Head of caudate nucleus (tissue), 42 donors: ENCODE measurements at regions not wholly inside any gene's neighbourhood (a gene's known extent, or its start where the extent isn't known, plus 50 kb on each side); places are given as distances from the start of the nearest gene placed in this dataset.

Experiments
- DNase-seq, 42 donors: peaks; one replicate each; pipeline versions ENCODE4 v3.0.0 to v3.0.0-alpha.2; 2020 to 2021; ENCODE audit warnings: mixed read lengths in 7 of 42
- intact Hi-C: fragments of 100-400 bp; cut with DNase I; formaldehyde crosslinking; loops from one replicate; pipeline ENCODE4 v1.15.0; 2022

DNA sequence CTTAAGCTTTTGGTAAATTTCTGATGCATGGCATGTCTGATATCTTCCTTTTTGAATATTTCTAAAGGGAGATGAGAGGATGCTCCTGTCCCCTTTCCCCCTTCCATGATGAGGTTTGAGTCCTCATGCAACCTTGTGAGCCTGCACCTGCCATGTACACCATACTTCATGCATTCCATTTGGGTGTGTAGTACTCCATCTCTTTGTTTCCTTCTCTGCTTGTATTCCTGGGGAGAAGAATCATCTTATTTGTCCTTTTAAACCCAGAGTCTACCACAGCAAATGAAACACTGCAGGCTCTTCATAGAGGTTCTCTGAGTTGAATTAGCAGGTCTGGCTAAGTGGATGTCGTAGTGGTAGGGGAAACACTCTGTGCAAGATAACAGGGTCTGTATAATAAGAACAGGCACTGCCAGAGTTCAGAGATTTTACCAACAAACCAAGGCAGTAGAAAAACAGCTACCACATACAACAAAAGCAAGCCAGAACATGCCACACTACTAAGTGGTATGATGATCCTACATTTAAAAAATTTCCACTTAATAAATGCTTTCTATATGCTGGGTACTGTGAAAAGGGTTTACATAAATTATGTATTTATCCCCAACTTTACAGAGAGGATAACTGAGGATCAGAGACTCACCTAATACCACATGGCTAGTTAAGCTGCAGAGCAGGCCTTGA is 439.8 kb upstream of the GRIA1 start:
- intact Hi-C loops: no loop called here
- no peak for DNase-seq

DNA sequence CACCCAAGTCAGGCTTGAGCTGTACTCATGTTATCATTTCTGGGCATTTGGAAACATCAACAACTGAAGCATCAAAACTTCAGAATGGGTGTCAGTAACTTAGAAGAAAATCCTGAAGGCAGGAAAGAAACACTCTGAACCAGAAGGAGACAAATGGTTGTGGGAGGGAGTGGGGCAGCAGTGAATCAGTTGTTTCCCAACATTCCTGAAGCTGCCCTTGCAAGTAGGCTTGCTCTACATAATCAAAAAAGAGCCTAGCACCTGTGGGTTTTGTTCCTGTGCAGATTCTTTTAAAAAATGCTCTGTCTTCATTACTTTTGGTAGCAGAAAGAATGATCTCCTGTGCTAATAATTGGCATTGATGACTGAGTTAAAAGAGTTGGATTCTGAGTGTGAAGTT is 424.2 kb upstream of the GRIA1 start:
- no peak for DNase-seq
- intact Hi-C loops: no loop called here

DNA sequence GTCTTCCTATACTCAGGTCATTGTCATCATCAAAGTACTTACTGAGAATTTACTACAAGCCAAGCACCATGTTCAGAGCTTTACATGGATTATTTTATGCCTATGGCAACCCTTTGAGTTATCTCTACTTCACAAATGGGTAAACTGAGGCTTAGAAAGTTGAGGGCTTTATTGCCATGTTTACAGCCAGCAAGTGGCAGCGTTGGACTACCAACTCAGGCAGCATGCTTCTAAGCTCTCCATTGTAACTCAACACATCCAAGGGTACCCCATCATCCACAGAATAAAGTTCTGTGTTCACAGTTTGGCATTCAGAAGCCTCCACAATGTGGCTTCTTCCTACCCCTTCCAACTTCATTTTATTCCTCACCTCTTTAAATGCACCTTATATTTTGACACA is 422.6 kb upstream of the GRIA1 start:
- intact Hi-C loops: no loop called here
- DNase-seq: no peak

DNA sequence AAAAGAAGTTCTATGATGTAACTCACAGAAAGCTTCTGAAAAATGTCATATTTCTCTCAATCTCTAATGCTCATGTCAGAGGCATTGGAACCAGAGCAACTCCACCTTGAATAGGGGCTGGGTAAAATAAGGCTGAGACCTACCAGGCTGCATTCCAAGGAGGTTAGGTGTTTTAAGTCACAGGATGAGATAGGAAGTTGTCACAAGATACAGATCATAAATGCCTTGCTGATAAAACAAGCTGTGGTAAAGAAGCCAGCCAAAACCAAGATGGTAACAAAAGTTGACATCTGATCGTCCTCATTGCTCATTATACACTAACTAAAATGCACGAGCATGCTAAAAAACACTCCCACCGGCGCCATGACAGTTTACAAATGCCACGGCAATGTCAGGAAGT is 411.1 kb upstream of the GRIA1 start:
- DNase-seq: no peak
- intact Hi-C loops: no loop called here

DNA sequence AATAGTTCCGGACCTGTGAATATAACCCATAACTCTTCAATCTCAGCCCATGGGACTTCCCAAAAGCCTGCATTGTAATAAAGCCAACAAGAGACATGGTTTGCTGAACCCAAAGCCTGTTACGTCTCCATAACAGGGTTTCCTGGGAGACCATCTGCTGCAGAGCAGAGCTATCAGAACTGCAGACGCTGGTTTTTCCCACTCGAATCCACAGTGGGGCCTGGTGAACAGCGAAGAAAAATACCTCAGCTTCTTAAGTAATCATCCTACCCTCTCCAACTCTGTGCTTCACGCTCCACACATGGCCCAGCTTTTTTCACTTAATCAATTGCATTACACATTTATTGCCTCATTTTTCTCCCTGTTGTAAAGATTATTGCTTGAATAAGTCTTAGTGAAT is 409.5 kb upstream of the GRIA1 start:
- DNase-seq: no peak
- intact Hi-C loops: no loop called here

DNA sequence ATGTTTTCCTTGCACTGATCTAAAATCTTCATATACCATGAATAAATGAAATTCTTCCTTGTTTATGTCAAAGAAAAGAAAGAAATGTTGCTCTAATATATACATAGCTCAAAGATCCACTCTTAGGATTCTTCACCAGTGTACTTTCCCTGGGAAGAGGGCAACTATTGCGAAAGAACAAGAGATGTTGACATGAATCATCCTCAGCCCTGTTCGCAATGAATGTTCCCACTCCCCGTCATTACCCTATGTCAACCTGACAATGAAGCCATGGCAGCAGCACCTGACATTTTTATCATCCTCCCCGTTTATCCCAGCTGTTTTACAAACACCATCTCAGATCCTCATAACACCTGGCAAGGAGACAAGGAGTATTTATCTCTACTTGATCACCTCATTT is 409.1 kb upstream of the GRIA1 start:
- intact Hi-C loops: no loop called here
- peak in 25 of 42 donors; percentile 6 to 68 (median 20) for DNase-seq

DNA sequence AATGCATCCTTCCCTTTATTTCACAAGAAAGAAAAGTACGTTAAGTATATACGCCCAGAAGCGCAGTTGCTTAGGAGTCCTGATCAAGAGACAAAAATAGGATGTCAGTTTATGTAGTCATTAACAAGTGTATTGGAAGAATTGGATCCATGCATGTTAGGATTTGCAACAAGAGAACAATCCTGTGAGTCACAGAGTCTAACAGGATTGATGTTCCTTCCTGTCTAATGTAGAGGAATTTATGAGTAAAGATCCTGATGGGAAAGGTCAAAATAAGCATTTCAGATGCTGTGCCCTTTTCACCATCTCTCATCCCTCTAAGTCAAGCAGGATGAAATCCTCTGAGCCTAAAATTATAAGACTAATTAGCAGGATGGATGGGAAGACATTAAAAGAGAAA is 406.0 kb upstream of the GRIA1 start:
- intact Hi-C loops: no loop called here
- DNase-seq: no peak

DNA sequence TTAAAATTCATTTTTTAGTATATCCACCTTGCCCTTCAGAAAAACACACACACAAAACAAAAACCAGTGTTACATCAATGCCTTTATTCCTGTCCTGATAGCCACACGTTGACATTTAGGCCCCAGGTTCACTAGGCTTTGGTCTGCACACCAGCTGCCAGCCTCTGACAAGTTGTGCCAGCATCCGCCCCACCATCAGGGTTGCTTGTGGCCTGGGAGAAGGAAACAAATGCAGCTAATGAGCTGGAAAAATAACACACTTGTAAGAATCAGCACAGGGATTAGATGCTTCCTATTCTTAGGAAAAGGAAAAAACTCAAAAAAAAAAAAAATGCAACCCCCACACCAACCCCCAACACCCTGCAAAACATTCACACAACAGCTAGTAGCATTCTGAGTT is 404.0 kb upstream of the GRIA1 start:
- peak in 6 of 42 donors; percentile 6 to 46 (median 14) for DNase-seq
- intact Hi-C loops: no loop called here

DNA sequence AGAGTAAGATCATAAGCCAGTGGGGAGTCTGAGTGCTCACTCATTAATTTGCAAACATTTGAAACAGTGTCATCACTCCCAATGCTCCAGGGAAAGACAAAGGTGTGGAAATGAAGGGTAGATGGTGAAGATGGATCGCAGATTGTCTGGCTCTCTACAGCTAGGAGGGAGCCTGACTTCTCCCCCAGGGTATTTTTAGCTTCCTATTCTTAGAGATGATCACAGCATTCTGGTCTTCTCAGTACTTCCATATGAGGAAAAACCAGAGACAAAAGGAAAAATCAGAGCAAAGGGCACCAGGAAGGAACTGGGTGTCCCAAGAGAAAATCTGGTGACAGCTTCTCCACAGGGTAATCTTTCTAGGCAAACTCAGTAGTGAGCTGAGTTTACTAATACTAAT is 401.9 kb upstream of the GRIA1 start:
- DNase-seq: no peak
- intact Hi-C loops: no loop called here

DNA sequence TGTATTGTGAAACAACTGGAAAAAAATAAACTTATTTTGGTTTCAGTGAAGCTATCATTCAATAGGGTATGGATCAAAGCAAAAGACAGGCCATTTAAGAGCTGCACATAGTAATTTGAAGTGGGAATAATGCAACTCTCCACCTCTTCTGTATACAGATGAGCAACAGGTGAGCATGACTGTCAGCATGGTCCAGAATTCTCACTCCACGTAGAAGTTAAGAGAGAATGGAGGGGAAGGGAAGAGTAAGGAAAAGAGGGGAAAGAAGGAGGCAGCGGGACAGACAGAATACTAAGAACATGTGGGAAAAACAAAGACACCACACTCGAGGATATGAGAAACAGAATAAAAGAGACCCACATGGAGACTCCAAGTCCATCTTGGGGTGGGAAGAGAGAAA is 396.1 kb upstream of the GRIA1 start:
- intact Hi-C loops: no loop called here

DNA sequence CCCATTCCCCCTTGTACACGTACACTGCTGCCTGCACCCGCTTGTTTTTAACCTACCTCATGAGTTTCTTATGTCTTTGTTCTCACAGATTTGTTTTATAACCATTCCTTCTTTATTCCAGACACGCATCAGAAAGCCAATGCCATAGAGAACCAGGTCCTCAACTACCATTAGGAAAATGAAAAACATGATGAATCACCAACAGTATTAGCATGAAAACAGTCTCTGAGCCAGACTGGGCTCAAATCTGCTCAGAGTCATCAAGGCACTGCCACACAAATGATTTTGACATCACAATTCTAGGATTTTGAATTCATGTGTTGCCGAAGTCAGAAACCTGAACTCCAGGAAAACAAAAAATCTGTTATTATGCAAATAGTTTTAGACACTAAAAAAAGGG is 394.1 kb upstream of the GRIA1 start:
- DNase-seq: no peak

More for the DNA sequence above, 396.1 kb upstream of the GRIA1 start:
- DNase-seq: no peak

DNA sequence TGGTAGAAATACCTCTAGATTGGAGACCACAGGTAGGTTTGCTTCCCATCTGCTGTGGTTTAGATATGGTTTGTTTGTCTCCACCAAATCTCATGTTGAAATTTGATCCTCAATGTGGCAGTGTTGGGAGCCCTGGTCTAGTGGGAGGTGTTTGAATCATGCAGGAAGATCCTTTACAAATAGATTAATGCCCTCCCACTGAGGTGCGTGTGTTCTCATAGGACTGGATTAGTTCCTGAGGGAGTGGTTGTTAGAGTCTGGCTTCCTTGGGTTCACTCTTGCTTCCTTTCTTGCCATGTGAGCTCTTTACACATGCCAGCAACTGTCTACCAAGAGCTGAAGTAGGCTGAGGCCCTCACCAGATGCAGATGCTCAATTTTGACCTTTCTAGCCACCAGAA is 391.1 kb upstream of the GRIA1 start:
- intact Hi-C loops: no loop called here
- DNase-seq: no peak

More for the DNA sequence above, 394.1 kb upstream of the GRIA1 start:
- intact Hi-C loops: no loop called here

DNA sequence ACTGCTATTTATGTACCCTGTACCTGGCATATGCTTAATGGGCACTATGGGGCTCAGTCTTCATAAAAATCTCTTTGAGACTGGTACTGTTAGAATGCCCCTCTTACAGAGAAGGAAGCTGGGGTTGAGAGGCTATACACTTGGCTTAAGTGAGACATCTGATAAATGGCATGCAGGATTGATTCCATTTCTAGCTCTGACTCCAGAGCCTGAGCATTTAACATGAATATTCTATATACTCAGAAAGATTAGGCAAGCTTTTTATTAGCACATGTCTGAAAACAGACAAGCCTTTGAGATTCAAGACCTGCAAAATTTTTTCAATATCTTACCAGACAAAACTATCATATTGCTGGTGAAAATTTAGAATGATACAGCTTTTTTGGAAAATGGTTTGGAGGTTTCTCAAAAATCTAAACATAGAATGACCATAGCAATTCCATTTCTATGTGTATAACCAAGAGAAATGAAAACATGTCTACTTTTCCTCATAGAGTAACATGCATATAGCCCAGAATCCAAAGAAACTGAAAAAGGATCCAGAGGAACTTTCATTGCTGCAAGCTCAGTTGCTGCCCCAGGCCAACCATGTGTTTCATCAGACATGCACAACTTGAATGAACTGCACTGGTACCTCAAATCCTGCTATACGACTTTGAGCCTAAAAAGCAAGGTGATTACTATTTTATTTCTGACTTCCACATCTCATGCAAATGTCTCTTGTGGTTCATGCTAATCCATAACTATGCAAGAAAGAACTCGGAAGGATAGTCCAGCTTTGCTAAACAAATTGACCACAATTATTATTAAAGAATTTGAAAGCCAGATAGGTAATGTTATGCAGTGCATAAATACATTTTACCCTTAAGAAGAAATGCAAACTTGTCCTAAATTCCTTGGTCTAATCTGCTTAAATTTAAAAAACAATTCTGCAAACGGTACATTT is 389.0 kb upstream of the GRIA1 start:
- intact Hi-C loops: no loop called here

DNA sequence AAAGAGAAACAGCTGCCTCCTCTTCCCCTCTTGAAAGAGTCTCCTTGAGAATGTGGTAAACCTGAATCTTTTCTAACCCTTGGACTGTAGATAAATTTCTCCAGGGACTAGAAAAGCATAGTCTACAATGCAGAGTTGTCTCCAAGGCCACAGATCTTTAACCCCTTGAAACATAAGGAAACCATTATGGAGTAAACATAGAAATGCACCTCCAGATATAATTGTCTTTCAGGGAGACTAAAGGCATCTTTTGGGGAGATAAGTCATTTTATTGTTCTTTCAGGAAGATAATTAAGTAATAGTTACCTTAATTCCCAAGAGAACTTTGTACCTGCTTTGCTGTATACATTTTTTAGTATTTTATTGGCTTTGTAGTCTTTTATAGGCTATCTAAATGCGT is 373.6 kb upstream of the GRIA1 start:
- no peak for DNase-seq
- intact Hi-C loops: no loop called here

More for the DNA sequence above, 389.0 kb upstream of the GRIA1 start:
- no peak for DNase-seq

DNA sequence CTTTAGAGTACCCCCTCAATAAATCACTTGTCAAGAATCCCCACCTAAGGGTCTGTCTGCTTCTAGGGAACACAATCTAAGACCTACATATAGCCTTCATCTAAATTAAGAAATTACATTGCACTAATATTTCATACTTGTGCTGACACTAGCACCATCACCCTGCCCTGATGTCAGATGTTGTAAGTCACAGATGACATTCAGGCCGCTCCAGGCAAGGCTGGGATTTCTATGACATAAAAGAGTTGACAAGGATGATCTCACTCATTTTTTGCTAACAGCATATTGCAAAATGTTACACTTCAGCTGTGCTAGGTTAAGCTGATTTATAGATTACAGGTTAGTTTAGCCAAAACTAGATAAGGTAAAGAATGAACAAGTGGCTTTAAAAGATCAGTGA is 372.5 kb upstream of the GRIA1 start:
- DNase-seq: no peak
- intact Hi-C loops: no loop called here

DNA sequence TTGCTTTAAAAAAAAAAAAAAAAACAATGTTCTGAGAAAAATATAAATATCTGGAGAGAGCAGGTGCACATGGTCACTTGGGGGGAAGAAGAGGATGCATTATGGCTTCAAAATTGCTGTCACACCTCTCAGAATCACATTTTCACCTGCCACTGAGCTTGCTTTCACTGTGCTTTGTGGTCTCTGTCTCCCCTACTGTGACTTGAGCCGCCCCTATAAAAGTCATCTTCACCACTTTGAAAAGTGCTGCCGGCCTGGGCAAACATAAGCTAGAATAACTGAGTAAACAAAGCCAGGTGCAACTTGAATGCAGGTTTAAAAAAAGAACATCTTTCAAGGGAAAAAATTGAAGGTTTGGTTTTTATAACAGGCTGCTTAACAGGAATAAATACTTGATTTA is 368.1 kb upstream of the GRIA1 start:
- intact Hi-C loops: no loop called here
- DNase-seq: no peak

DNA sequence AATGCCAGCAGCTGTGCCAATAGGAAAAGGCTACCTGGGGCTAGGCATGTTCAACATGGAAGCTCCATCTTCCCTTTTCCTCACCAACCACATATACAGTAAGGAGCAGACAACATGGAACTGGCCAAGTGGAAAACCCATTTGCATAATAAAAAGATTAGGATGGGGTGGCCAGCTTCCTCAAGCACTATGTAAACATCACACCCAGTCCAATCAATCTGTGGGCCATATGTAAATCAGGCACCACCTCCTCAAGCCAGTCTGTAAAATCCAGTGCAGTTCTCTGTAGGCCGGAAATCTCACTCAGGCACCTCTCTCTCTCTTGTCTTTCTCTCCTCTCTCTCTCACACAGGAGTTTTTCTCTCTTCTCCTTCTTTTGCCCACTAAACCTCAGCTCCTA is 360.2 kb upstream of the GRIA1 start:
- intact Hi-C loops: no loop called here
- DNase-seq: no peak

DNA sequence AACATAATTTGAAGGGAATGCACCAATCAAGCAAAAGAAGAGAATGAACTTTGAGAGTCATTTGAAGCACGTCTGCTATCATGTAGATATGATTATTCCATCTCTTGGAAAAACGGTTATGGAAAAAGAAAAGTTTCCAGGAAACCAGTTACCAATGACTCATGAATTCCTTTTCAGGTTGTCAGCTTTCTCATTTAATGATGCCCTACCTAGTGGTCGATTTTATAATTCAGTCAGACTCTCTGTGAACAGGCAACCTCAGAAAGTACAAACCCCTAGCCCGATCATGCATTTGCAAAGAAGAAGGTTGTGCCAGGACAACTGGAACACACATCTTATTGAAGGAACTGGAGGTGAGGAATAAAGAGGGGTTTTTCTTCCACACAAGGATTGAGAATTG is 355.1 kb upstream of the GRIA1 start:
- intact Hi-C loops: no loop called here
- DNase-seq: no peak

DNA sequence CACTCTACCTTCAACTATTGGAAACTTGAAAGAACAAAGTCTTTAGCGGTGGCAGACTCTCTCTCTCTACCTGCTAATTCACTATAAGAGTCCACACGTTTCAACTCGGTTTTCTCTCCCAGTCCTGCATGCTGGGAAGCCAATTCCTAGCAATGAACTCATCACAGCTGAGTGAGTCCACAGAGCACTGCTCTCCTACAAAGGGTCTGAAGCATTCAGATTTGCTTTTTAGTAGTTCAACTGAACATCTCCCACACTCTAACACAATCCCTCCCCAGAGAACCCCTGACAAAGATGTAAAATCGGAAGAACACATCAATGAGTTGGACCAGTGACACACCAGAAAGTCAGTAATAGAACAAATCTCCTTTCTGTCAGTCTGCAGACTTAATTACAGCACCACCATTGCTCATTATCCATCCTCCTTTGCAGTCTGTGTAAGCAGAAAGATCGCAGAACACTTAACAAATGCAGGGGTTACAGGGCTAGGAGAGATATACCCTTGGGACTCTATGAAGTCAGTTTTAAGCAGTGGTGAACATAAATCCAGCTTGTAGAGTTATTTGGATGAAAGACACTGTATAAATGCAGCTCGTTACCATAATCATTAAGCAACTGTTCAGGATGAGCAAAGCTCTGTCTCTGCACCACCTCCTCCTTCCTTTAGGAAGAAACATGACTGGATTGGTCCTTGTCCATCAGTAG is 353.4 kb upstream of the GRIA1 start:
- DNase-seq: no peak
- intact Hi-C loops: no loop called here
